H54 (cell line): ENCODE measurements at regions not wholly inside any gene's neighbourhood (a gene's known extent, or its start where the extent isn't known, plus 50 kb on each side); places are given as distances from the start of the nearest gene placed in this dataset.

ENCODE experiments used
- DNase-seq: peaks from one replicate; pipeline ENCODE4 v3.0.0; 2011; ENCODE audit warnings: low spot score, mixed read lengths; ENCODE audit not compliant: insufficient read length
- FAIRE-seq: peaks from 3 replicates; lab custom pipeline; 2011; peaks lifted over from hg19 to GRCh38; lab: Jason Lieb, UNC
- POLR2A ChIP-seq: IDR thresholded peaks from 2 replicates; pipeline ENCODE4 v1.6.1; 2011; ENCODE audit warnings: low read depth, mild to moderate bottlenecking, low read length

- FAIRE-seq (no peak), DNase-seq (no peak)
- TF ChIP-seq POLR2A, result no peak
These were observed 259.8 kb upstream of the MON1B start for GRCh38 chr16:76931186-76931585.

- no peak for DNase-seq
- no peak for TF ChIP-seq POLR2A
- FAIRE-seq, result no peak
These were observed 258.3 kb upstream of the MON1B start for GRCh38 chr16:76932541-76933211.

DNA sequence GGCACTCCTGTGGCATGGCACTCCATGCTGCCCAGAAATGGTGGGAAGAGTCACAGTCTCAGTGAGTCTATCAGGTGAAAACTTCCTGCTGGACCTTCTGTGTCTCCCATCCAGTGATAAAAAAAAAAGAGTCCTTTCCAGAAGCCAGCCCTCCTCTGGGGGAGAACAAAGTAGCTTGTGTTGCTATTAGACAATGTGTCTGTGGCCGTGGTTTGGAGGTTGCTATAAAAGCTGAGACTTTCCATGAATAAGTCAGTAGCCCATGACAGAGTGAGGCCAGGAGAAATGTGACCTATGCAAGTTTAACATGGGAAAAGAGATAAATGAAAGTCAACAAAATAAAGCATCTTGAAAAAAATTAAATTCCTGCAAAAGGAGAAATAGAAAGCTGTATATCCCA lies 250.7 kb upstream of the MON1B start:
- no peak for FAIRE-seq
- no peak for TF ChIP-seq POLR2A

GRCh38 chr16:76941113-76941512 lies 249.9 kb upstream of the MON1B start:
- FAIRE-seq (no peak), DNase-seq (no peak)
- TF ChIP-seq POLR2A, result no peak

More for the DNA sequence above, 250.7 kb upstream of the MON1B start:
- DNase-seq, result no peak

DNA sequence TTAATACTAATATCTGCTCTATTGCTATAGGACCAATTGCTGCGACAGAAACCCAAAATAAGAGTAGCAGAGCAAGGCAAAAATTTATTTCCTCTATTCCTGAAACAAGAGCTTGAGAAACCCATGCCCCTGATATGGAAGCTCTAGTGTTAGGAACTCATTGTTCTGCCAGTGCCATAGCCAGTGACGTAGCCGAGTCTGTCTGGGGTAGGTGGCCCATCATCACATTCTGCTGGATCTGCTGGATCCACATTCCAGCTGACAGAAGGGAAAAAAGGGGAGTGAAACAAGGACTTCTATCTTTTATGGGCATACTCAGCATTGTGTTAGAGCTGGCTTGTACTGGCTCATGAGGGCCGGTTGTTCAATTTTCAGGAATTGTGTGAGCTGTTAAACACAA lies 248.9 kb upstream of the MON1B start:
- FAIRE-seq, result no peak
- TF ChIP-seq POLR2A, result no peak
- no peak for DNase-seq

- DNase-seq (no peak), FAIRE-seq (no peak)
- TF ChIP-seq POLR2A, result no peak
These were observed 247.1 kb upstream of the MON1B start for GRCh38 chr16:76943921-76944320.

- TF ChIP-seq POLR2A, result no peak
- FAIRE-seq (peak; percentile 62), DNase-seq (no peak)
These were observed 244.1 kb upstream of the MON1B start for GRCh38 chr16:76946879-76947278.

DNA sequence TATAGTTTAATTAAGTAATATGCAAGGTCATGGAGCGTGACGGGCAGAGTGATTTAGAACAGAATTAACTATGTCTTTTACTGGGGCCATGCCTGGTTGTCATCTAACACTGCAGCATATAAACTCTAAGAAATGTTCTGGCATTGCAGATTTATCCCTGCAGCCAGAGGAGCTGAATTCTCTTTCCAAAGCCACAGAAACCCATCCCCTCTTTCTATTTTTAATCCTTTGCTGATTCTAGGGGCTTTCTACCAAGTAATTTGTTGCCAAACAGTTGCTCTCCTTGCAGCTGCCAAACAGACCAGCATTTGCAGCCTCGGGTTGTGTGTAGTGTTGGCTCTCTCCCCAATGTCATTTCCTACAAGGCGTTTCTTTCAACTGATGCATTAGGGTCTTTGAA lies 243.2 kb upstream of the MON1B start:
- FAIRE-seq, result no peak
- TF ChIP-seq POLR2A, result no peak
- no peak for DNase-seq

DNA sequence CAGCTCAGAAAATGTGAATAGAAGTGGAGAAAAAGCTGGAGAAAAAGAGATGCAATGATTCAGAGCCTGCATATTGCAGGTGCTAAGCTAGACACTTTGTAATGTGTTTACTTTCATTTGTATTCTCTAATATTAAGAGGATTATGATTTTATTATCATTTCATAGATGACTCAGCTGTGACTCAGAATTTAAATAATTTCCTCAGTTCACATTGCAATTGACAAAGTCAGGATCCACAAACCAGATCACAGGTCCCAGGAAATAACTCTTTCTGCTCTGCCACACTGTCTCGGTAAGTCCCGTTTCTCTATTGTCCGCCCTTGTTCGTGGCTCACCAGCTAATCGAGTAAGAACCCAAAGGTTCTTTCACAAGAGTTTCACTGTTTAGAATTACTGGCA lies 235.4 kb upstream of the MON1B start:
- FAIRE-seq, result no peak

GRCh38 chr16:76956394-76956793 lies 234.6 kb upstream of the MON1B start:
- FAIRE-seq, result no peak
- no peak for TF ChIP-seq POLR2A

More for the DNA sequence above, 235.4 kb upstream of the MON1B start:
- TF ChIP-seq POLR2A, result no peak
- no peak for DNase-seq

DNA sequence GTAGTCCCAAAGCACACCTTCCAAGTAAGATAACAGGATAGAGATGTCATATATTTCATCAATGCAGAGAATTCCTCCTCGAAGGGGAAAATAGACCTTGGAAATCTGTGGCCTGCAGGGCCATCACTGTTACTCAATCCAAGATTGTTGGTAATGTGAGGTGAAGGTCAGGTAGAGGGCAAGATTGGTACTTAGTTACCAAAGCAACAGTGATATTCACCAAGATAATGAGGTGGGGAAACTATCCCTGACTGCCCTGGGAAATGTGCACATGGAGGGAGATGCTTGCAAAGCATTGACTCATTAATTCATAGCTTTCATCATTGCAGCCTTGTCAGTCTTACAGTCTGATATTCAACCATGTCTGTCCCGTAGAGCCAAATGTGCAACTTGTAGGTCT lies 234.1 kb upstream of the MON1B start:
- DNase-seq, result no peak
- no peak for FAIRE-seq
- no peak for TF ChIP-seq POLR2A

More at GRCh38 chr16:76956394-76956793, 234.6 kb upstream of the MON1B start:
- no peak for DNase-seq

- no peak for TF ChIP-seq POLR2A
- FAIRE-seq (no peak), DNase-seq (no peak)
These were observed 231.8 kb upstream of the MON1B start for GRCh38 chr16:76959166-76959565.

GRCh38 chr16:76963614-76964315 lies 227.2 kb upstream of the MON1B start:
- DNase-seq (no peak), FAIRE-seq (no peak)
- no peak for TF ChIP-seq POLR2A

- no peak for DNase-seq
- no peak for TF ChIP-seq POLR2A
- FAIRE-seq, result no peak
These were observed 226.4 kb upstream of the MON1B start for GRCh38 chr16:76964464-76965154.
